Midbrain (tissue), 1 donor: ENCODE measurements at regions not wholly inside any gene's neighbourhood (a gene's known extent, or its start where the extent isn't known, plus 50 kb on each side); places are given as distances from the start of the nearest gene placed in this dataset.

ENCODE experiments used
- DNase-seq: peaks from one replicate; lab custom pipeline; 2025; lab: John Stamatoyannopoulos, UW

GRCh38 chr5:93791518-93791972, 50.1 kb upstream of the POU5F2 start:
- DNase-seq, result no peak
